GM12878 (cell line): ENCODE measurements at regions not wholly inside any gene's neighbourhood (a gene's known extent, or its start where the extent isn't known, plus 50 kb on each side); places are given as distances from the start of the nearest gene placed in this dataset.

Source experiments
- ATAC-seq: fragments of 200-7000 bp; cut with Tn5 transposase; 3 replicates; pipeline ENCODE4 v1.9.1; 2020; ENCODE audit warnings: mild to moderate bottlenecking, moderate library complexity
- BruUV-seq: library from RNA; stranded (reverse); fragments of 400-500 nt; replicated peaks from 2 replicates; lab custom pipeline; 2021; lab: Mats Ljungman, UMichigan
- CTCF ChIA-PET: fragments of 300-600 bp; sonication (Branson Sonifier 250); formaldehyde crosslinking; extraction: SDS; loops from one replicate; lab custom pipeline; 2021; ENCODE audit warnings: inconsistent platforms; lab: Yijun Ruan, JAX
- POLR2A ChIA-PET: fragments of 350-600 bp; formaldehyde crosslinking; extraction: SDS; loops from one replicate; lab custom pipeline; 2021; ENCODE audit warnings: inconsistent platforms; lab: Charles Lee
- RAD21 ChIA-PET: fragments of 300-600 bp; sonication (Branson Sonifier 250); formaldehyde crosslinking; loops from one replicate; lab custom pipeline; 2023; ENCODE audit warnings: antibody characterized with exemption; ENCODE audit not compliant: unreplicated experiment; lab: Charles Lee
- SMC1A ChIA-PET: fragments of 300-600 bp; sonication (Branson Sonifier 250); formaldehyde crosslinking; loops from one replicate; lab custom pipeline; 2023; ENCODE audit not compliant: unreplicated experiment, uncharacterized antibody; lab: Charles Lee
- DNase-seq: peaks from one replicate; pipeline ENCODE4 v3.0.0-alpha.2; 2011; ENCODE audit warnings: low read depth, low spot score
- FAIRE-seq: peaks from 3 replicates; lab custom pipeline; 2011; peaks lifted over from hg19 to GRCh38; lab: Jason Lieb, UNC
- H2AFZ ChIP-seq: 2 replicates; pipeline ENCODE4 v1.6.0; 2011; ENCODE audit warnings: low read depth, low read length, control low read depth; ENCODE audit not compliant: control insufficient read depth
- H3K27ac ChIP-seq: 2 replicates; pipeline ENCODE4 v1.5.1; 2011; ENCODE audit warnings: control low read depth; ENCODE audit not compliant: control insufficient read depth, insufficient read depth
- H3K27me3 ChIP-seq, 2 experiments: replicated peaks in 1 of 2; 2 replicates each; pipeline versions ENCODE4 v1.6.0 to v1.6.1; 2011; ENCODE audit warnings: low read length in 1 of 2; ENCODE audit not compliant: control insufficient read depth in 2 of 2, insufficient read depth in 2 of 2
- H3K36me3 ChIP-seq, 2 experiments: 2 replicates each; pipeline ENCODE4 v1.5.1; 2011; ENCODE audit warnings: low read length in 1 of 2; ENCODE audit not compliant: control insufficient read depth in 2 of 2, insufficient read depth in 2 of 2
- H3K4me1 ChIP-seq: 2 replicates; pipeline ENCODE4 v1.6.1; 2011; ENCODE audit warnings: mild to moderate bottlenecking, low read length, moderate library complexity, mixed read lengths; ENCODE audit not compliant: control insufficient read depth, insufficient read depth
- H3K4me2 ChIP-seq: 2 replicates; pipeline ENCODE4 v1.6.0; 2011; ENCODE audit warnings: control low read depth; ENCODE audit not compliant: control insufficient read depth, insufficient read depth
- H3K4me3 ChIP-seq: fragments of 200-600 bp; sonication (generic); 2 replicates; pipeline ENCODE4 v1.5.1; 2016
- H3K79me2 ChIP-seq: 2 replicates; pipeline ENCODE4 v1.6.0; 2011; ENCODE audit warnings: low read length; ENCODE audit not compliant: control insufficient read depth, insufficient read depth
- H3K9ac ChIP-seq: 2 replicates; pipeline ENCODE4 v1.8.0; 2011; ENCODE audit warnings: low read length, control low read depth, mixed read lengths; ENCODE audit not compliant: control insufficient read depth, insufficient read depth
- H3K9me3 ChIP-seq: replicated peaks from 3 replicates; pipeline ENCODE4 v1.5.1; 2011; ENCODE audit warnings: mild to moderate bottlenecking, low read length; ENCODE audit not compliant: control insufficient read depth, insufficient read depth
- H4K20me1 ChIP-seq: 2 replicates; pipeline ENCODE4 v1.6.0; 2011; ENCODE audit not compliant: control insufficient read depth, insufficient read depth
- ASH2L ChIP-seq: fragments of 300-600, 200-600 bp; sonication (generic); IDR thresholded peaks from 2 replicates; pipeline ENCODE4 v1.6.1; 2017; ENCODE audit warnings: low read depth, mild to moderate bottlenecking, borderline replicate concordance
- BCL3 ChIP-seq: IDR thresholded peaks from 2 replicates; pipeline ENCODE4 v1.6.1; 2011; ENCODE audit warnings: borderline replicate concordance, low read depth, mild to moderate bottlenecking, moderate library complexity, low read length; ENCODE audit not compliant: insufficient read depth, poor library complexity, severe bottlenecking
- BHLHE40 ChIP-seq, 2 experiments: fragments of 450-650 bp in 1 of 2; IDR thresholded peaks; 2 replicates each; pipeline ENCODE4 v1.6.1; 2011 to 2017; ENCODE audit warnings: low read depth in 2 of 2, borderline replicate concordance in 1 of 2, improper control_type of control experiment in 1 of 2, low read length in 1 of 2, mild to moderate bottlenecking in 1 of 2
- BRCA1 ChIP-seq: IDR thresholded peaks from 2 replicates; pipeline ENCODE4 v1.6.1; 2011; ENCODE audit warnings: low read depth, low read length, improper control_type of control experiment
- ESRRA ChIP-seq: IDR thresholded peaks from 2 replicates; pipeline ENCODE4 v1.6.1; 2012; ENCODE audit warnings: mild to moderate bottlenecking, low read length, improper control_type of control experiment
- EZH2 ChIP-seq: IDR thresholded peaks from 2 replicates; pipeline ENCODE4 v1.6.1; 2012; ENCODE audit warnings: low read depth, mild to moderate bottlenecking, control low read depth, inconsistent platforms, low read length, borderline replicate concordance; ENCODE audit not compliant: control insufficient read depth
- FOXK2 ChIP-seq: fragments of 450-650 bp; IDR thresholded peaks from 2 replicates; pipeline ENCODE4 v1.6.1; 2017; ENCODE audit warnings: mild to moderate bottlenecking, moderate library complexity
- GATAD2B ChIP-seq: fragments of 450-650 bp; conservative IDR thresholded peaks from 2 replicates; pipeline ENCODE4 v1.6.1; 2017; ENCODE audit warnings: low read depth, mild to moderate bottlenecking, moderate library complexity
- MTA2 ChIP-seq: fragments of 450-650 bp; IDR thresholded peaks from 2 replicates; pipeline ENCODE4 v1.6.1; 2016; ENCODE audit warnings: low read depth, mild to moderate bottlenecking, moderate library complexity
- MYB ChIP-seq: fragments of 150-350 bp; IDR thresholded peaks from 2 replicates; pipeline ENCODE4 v1.6.1; 2014; ENCODE audit warnings: mild to moderate bottlenecking, low read depth, low read length, borderline replicate concordance
- NRF1 ChIP-seq: conservative IDR thresholded peaks from 2 replicates; pipeline ENCODE4 v1.6.1; 2011; ENCODE audit warnings: mild to moderate bottlenecking, low read depth, low read length, improper control_type of control experiment
- POLR2AphosphoS2 ChIP-seq: IDR thresholded peaks from 2 replicates; pipeline ENCODE4 v1.6.1; 2011; ENCODE audit warnings: low read depth, mild to moderate bottlenecking, low read length, improper control_type of control experiment, moderate library complexity
- RFX5 ChIP-seq: IDR thresholded peaks from 2 replicates; pipeline ENCODE4 v1.6.1; 2011; ENCODE audit warnings: low read depth, low read length, improper control_type of control experiment
- RUNX3 ChIP-seq: IDR thresholded peaks from 2 replicates; pipeline ENCODE4 v1.6.1; 2012; ENCODE audit warnings: low read length, inconsistent platforms
- SMAD5 ChIP-seq: IDR thresholded peaks from 2 replicates; pipeline ENCODE4 v1.6.1; 2016; ENCODE audit warnings: antibody characterized with exemption, low read depth
- STAT3 ChIP-seq: IDR thresholded peaks from 2 replicates; pipeline ENCODE4 v1.6.1; 2011; ENCODE audit warnings: low read depth, low read length, improper control_type of control experiment
- ZBED1 ChIP-seq: IDR thresholded peaks from 2 replicates; pipeline ENCODE4 v1.6.1; 2016; ENCODE audit warnings: borderline replicate concordance
- ZNF207 ChIP-seq: fragments of 450-650 bp; IDR thresholded peaks from 2 replicates; pipeline ENCODE4 v1.6.1; 2014; ENCODE audit warnings: antibody characterized with exemption, mild to moderate bottlenecking, borderline replicate concordance
- ZNF622 ChIP-seq: fragments of 450-650 bp; IDR thresholded peaks from 2 replicates; pipeline ENCODE4 v1.6.1; 2017; ENCODE audit warnings: mild to moderate bottlenecking, inconsistent platforms
- WGBS: methylation state at CpG from one replicate; pipeline ENCODE4 v1.1.6; 2016; ENCODE audit warnings: low lambda C conversion rate; ENCODE audit not compliant: insufficient replicate concordance, insufficient coverage; ENCODE audit errors: missing lambda C conversion rate; 5-methylcytosine and 5-hydroxymethylcytosine counted together
- in situ Hi-C: fragments of 300-500 bp; cut with MboI; formaldehyde crosslinking; loops from 9 replicates; pipeline ENCODE4 v1.14.3; 2018; ENCODE audit warnings: mixed read lengths
- intact Hi-C: fragments of 100-400 bp; cut with micrococcal nuclease; formaldehyde crosslinking; loops from one replicate; pipeline ENCODE4 v1.14.2; 2022; ENCODE audit not compliant: unreplicated experiment
- TF ChIP-seq, protein P1 (sequence below): IDR thresholded peaks from 2 replicates; pipeline ENCODE4 v1.6.1; 2012; ENCODE audit warnings: improper control_type of control experiment, low read depth, low read length; ENCODE audit not compliant: insufficient replicate concordance

- TF ChIP-seq, protein P1, sequence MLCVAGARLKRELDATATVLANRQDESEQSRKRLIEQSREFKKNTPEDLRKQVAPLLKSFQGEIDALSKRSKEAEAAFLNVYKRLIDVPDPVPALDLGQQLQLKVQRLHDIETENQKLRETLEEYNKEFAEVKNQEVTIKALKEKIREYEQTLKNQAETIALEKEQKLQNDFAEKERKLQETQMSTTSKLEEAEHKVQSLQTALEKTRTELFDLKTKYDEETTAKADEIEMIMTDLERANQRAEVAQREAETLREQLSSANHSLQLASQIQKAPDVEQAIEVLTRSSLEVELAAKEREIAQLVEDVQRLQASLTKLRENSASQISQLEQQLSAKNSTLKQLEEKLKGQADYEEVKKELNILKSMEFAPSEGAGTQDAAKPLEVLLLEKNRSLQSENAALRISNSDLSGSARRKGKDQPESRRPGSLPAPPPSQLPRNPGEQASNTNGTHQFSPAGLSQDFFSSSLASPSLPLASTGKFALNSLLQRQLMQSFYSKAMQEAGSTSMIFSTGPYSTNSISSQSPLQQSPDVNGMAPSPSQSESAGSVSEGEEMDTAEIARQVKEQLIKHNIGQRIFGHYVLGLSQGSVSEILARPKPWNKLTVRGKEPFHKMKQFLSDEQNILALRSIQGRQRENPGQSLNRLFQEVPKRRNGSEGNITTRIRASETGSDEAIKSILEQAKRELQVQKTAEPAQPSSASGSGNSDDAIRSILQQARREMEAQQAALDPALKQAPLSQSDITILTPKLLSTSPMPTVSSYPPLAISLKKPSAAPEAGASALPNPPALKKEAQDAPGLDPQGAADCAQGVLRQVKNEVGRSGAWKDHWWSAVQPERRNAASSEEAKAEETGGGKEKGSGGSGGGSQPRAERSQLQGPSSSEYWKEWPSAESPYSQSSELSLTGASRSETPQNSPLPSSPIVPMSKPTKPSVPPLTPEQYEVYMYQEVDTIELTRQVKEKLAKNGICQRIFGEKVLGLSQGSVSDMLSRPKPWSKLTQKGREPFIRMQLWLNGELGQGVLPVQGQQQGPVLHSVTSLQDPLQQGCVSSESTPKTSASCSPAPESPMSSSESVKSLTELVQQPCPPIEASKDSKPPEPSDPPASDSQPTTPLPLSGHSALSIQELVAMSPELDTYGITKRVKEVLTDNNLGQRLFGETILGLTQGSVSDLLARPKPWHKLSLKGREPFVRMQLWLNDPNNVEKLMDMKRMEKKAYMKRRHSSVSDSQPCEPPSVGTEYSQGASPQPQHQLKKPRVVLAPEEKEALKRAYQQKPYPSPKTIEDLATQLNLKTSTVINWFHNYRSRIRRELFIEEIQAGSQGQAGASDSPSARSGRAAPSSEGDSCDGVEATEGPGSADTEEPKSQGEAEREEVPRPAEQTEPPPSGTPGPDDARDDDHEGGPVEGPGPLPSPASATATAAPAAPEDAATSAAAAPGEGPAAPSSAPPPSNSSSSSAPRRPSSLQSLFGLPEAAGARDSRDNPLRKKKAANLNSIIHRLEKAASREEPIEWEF = no peak
- TF ChIP-seq ZNF622 (no peak), ZBED1 (no peak), MTA2 (no peak), RUNX3 (no peak), BRCA1 (no peak), STAT3 (no peak)
Measured at GRCh38 chr6:140178520-140178919, 804.1 kb upstream of the CITED2 start (continued).

DNA sequence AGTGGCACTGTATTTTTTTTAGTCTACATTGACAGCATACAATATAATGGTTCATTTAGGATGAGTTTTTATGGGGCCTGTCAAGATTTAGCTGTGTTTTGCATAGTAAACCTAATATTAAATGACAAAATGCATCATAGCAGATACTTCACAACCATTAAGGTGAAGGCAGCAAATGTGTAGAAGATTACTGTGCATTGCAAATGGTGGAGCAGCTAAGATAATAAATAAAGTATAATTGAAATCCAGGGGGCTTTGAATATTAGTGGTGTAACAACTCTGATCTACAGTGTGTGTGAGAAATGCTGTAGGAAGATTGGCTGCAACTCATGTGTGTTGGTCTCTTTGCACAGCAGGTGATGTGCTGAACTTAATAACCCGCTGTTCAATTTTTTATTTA lies 801.9 kb upstream of the CITED2 start:
- ATAC-seq (no peak), DNase-seq (no peak), FAIRE-seq (no peak)
- H3K27ac ChIP-seq = no peak overlapping the region
- H3K9me3 ChIP-seq = no peaks in the 10 kb centered on the region
- ChIA-PET CTCF (interaction anchor here (0.6 kb wide), 1 partner anchor 193 kb away, joined by 3 read pairs; no protein-coding TSS in a partner anchor), SMC1A (interaction anchor here (0.6 kb wide), 1 partner anchor 1773 kb away, joined by 3 read pairs; no protein-coding TSS in a partner anchor), RAD21 (no interaction called here), POLR2A (no interaction called here)
- intact Hi-C loops (no loop called here), in situ Hi-C loops (no loop called here)
- H3K4me1 ChIP-seq = no peaks in the 10 kb centered on the region
- H3K27me3 ChIP-seq = no peaks in the 10 kb centered on the region
- no TSS peak for BruUV-seq
- H3K9ac ChIP-seq = no peak overlapping the region
- H3K79me2 ChIP-seq = no peaks in the 10 kb centered on the region
- H3K4me3 ChIP-seq = no peak overlapping the region
- no peaks in the 10 kb centered on the region for H4K20me1 ChIP-seq
- WGBS = 44% methylated on average over 1 of the region's 1 CpG
- no peak overlapping the region for H3K4me2 ChIP-seq
- H3K36me3 ChIP-seq = no peaks in the 10 kb centered on the region
- no peak overlapping the region for H2AFZ ChIP-seq
- TF ChIP-seq EZH2 = no peak
- no peak for TF ChIP-seq FOXK2
- TF ChIP-seq BHLHE40 (IDR thresholded peaks at IDR 0.05; ENCODE audit: borderline replicate concordance in 1 of 2, low read depth in 2 of 2, low read length in 1 of 2) = no peak
- TF ChIP-seq ESRRA = no peak
- no peak for TF ChIP-seq GATAD2B
- no peak for TF ChIP-seq MYB
- no peak for TF ChIP-seq ZNF207
- TF ChIP-seq NRF1 = no peak
- TF ChIP-seq SMAD5 = no peak
- no peak for TF ChIP-seq BCL3
- no peak for TF ChIP-seq RFX5
- no peak for TF ChIP-seq ASH2L
- no peak for TF ChIP-seq POLR2AphosphoS2
